ENCODE measurements at regions not wholly inside any gene's neighbourhood (a gene's known extent, or its start where the extent isn't known, plus 50 kb on each side); places are given as distances from the start of the nearest gene placed in this dataset.

GRCh38 chr11:37788141-37788877 is 1190.3 kb upstream of the RAG2 start:
- H3K9me3 Mint-ChIP-seq: peaks cover 7 to 34% (median 18%) of the 10 kb centered on the region in 8 donors
- ChIA-PET POLR2A (ENCODE audit: partially characterized antibody) (no interaction called here), CTCF (ENCODE audit: partially characterized antibody) (no interaction called here)
- no peak for DNase-seq
- H3K27me3 Mint-ChIP-seq: no peaks in the 10 kb centered on the region
- H3K27ac Mint-ChIP-seq: no peak overlapping the region
- H3K4me3 ChIP-seq (ENCODE audit: low read length in 2 of 2): no peak overlapping the region
- intact Hi-C loops (cut with micrococcal nuclease): no loop called here
- no peaks in the 10 kb centered on the region for H3K36me3 ChIP-seq (ENCODE audit: insufficient read depth, low read length)
- H3K4me1 Mint-ChIP-seq: no peaks in the 10 kb centered on the region
- H3K4me3 Mint-ChIP-seq: no peak overlapping the region
- no peaks in the 10 kb centered on the region for H3K9me3 ChIP-seq (ENCODE audit: control insufficient read depth in 1 of 2, low read length in 2 of 2)
- no peaks in the 10 kb centered on the region for H3K4me1 ChIP-seq (ENCODE audit: insufficient read depth, low read length)
- H3K27me3 ChIP-seq (ENCODE audit: insufficient read depth, low read length): no peaks in the 10 kb centered on the region
- no peak overlapping the region for H3K27ac ChIP-seq (ENCODE audit: low read depth, low read length)
- no peaks in the 10 kb centered on the region for H3K36me3 Mint-ChIP-seq

GRCh38 chr11:37786214-37786755 is 1188.2 kb upstream of the RAG2 start:
- H3K4me1 Mint-ChIP-seq: no peaks in the 10 kb centered on the region
- peaks cover 9 to 49% (median 31%) of the 10 kb centered on the region in 8 donors for H3K9me3 Mint-ChIP-seq
- H3K27me3 Mint-ChIP-seq: no peaks in the 10 kb centered on the region
- ChIA-PET CTCF (ENCODE audit: partially characterized antibody) (no interaction called here), POLR2A (ENCODE audit: partially characterized antibody) (no interaction called here)
- H3K27ac Mint-ChIP-seq: no peak overlapping the region
- intact Hi-C loops (cut with micrococcal nuclease): no loop called here
- no peak overlapping the region for H3K4me3 Mint-ChIP-seq
- Histone ChIP-seq H3K27ac (ENCODE audit: low read depth, low read length) (no peak overlapping the region), H3K4me3 (ENCODE audit: low read length in 2 of 2) (no peak overlapping the region), H3K9me3 (ENCODE audit: control insufficient read depth in 1 of 2, low read length in 2 of 2) (no peaks in the 10 kb centered on the region), H3K27me3 (ENCODE audit: insufficient read depth, low read length) (no peaks in the 10 kb centered on the region), H3K4me1 (ENCODE audit: insufficient read depth, low read length) (no peaks in the 10 kb centered on the region), H3K36me3 (ENCODE audit: insufficient read depth, low read length) (no peaks in the 10 kb centered on the region)
- peaks cover 0 to 5% of the 10 kb centered on the region in 2 donors for H3K36me3 Mint-ChIP-seq
- DNase-seq: no peak

GRCh38 chr11:37774441-37774840 is 1176.4 kb upstream of the RAG2 start:
- no peaks in the 10 kb centered on the region for H3K9me3 ChIP-seq (ENCODE audit: control insufficient read depth in 1 of 2, low read length in 2 of 2)
- Mint-ChIP-seq H3K27ac (no peak overlapping the region), H3K4me1 (no peaks in the 10 kb centered on the region), H3K36me3 (no peaks in the 10 kb centered on the region), H3K9me3 (peaks cover 0 to 47% (median 15%) of the 10 kb centered on the region in 8 donors), H3K4me3 (no peak overlapping the region), H3K27me3 (no peaks in the 10 kb centered on the region)
- no peak overlapping the region for H3K4me3 ChIP-seq (ENCODE audit: low read length in 2 of 2)
- no peak for DNase-seq
- POLR2A ChIA-PET (ENCODE audit: partially characterized antibody): no interaction called here
- no peaks in the 10 kb centered on the region for H3K4me1 ChIP-seq (ENCODE audit: insufficient read depth, low read length)
- intact Hi-C loops (cut with micrococcal nuclease): no loop called here
- no peaks in the 10 kb centered on the region for H3K36me3 ChIP-seq (ENCODE audit: insufficient read depth, low read length)
- CTCF ChIA-PET (ENCODE audit: partially characterized antibody): no interaction called here
- no peak overlapping the region for H3K27ac ChIP-seq (ENCODE audit: low read depth, low read length)
- H3K27me3 ChIP-seq (ENCODE audit: insufficient read depth, low read length): no peaks in the 10 kb centered on the region

GRCh38 chr11:37770145-37770544 is 1172.1 kb upstream of the RAG2 start:
- H3K4me3 Mint-ChIP-seq: no peak overlapping the region
- Histone ChIP-seq H3K27me3 (ENCODE audit: insufficient read depth, low read length) (no peaks in the 10 kb centered on the region), H3K36me3 (ENCODE audit: insufficient read depth, low read length) (no peaks in the 10 kb centered on the region), H3K27ac (ENCODE audit: low read depth, low read length) (no peak overlapping the region), H3K4me1 (ENCODE audit: insufficient read depth, low read length) (no peaks in the 10 kb centered on the region), H3K4me3 (ENCODE audit: low read length in 2 of 2) (no peak overlapping the region), H3K9me3 (ENCODE audit: control insufficient read depth in 1 of 2, low read length in 2 of 2) (no peaks in the 10 kb centered on the region)
- no peak for DNase-seq
- CTCF ChIA-PET (ENCODE audit: partially characterized antibody): no interaction called here
- no peaks in the 10 kb centered on the region for H3K4me1 Mint-ChIP-seq
- intact Hi-C loops (cut with micrococcal nuclease): no loop called here
- H3K9me3 Mint-ChIP-seq: peaks cover 2 to 36% (median 12%) of the 10 kb centered on the region in 8 donors
- POLR2A ChIA-PET (ENCODE audit: partially characterized antibody): no interaction called here
- no peaks in the 10 kb centered on the region for H3K36me3 Mint-ChIP-seq
- no peaks in the 10 kb centered on the region for H3K27me3 Mint-ChIP-seq
- no peak overlapping the region for H3K27ac Mint-ChIP-seq

- intact Hi-C loops (cut with micrococcal nuclease): no loop called here
Measured at GRCh38 chr11:37762079-37762478, 1164.0 kb upstream of the RAG2 start.

GRCh38 chr11:37755521-37755920 is 1157.5 kb upstream of the RAG2 start:
- Mint-ChIP-seq H3K36me3 (no peaks in the 10 kb centered on the region), H3K9me3 (peaks cover 0 to 21% (median 12%) of the 10 kb centered on the region in 8 donors), H3K4me1 (no peaks in the 10 kb centered on the region), H3K27me3 (no peaks in the 10 kb centered on the region), H3K4me3 (no peak overlapping the region), H3K27ac (no peak overlapping the region)
- H3K36me3 ChIP-seq (ENCODE audit: insufficient read depth, low read length): no peaks in the 10 kb centered on the region
- no peaks in the 10 kb centered on the region for H3K27me3 ChIP-seq (ENCODE audit: insufficient read depth, low read length)
- no peaks in the 10 kb centered on the region for H3K9me3 ChIP-seq (ENCODE audit: control insufficient read depth in 1 of 2, low read length in 2 of 2)
- no peaks in the 10 kb centered on the region for H3K4me1 ChIP-seq (ENCODE audit: insufficient read depth, low read length)
- intact Hi-C loops (cut with micrococcal nuclease): no loop called here
- H3K27ac ChIP-seq (ENCODE audit: low read depth, low read length): no peak overlapping the region
- ChIA-PET POLR2A (ENCODE audit: partially characterized antibody) (no interaction called here), CTCF (ENCODE audit: partially characterized antibody) (no interaction called here)
- no peak for DNase-seq
- H3K4me3 ChIP-seq (ENCODE audit: low read length in 2 of 2): no peak overlapping the region

More at GRCh38 chr11:37762079-37762478, 1164.0 kb upstream of the RAG2 start:
- Histone ChIP-seq H3K27ac (ENCODE audit: low read depth, low read length) (no peak overlapping the region), H3K4me3 (ENCODE audit: low read length in 2 of 2) (no peak overlapping the region), H3K9me3 (ENCODE audit: control insufficient read depth in 1 of 2, low read length in 2 of 2) (no peaks in the 10 kb centered on the region), H3K27me3 (ENCODE audit: insufficient read depth, low read length) (no peaks in the 10 kb centered on the region), H3K36me3 (ENCODE audit: insufficient read depth, low read length) (no peaks in the 10 kb centered on the region), H3K4me1 (ENCODE audit: insufficient read depth, low read length) (no peaks in the 10 kb centered on the region)
- DNase-seq: no peak
- ChIA-PET CTCF (ENCODE audit: partially characterized antibody) (no interaction called here), POLR2A (ENCODE audit: partially characterized antibody) (no interaction called here)
- Mint-ChIP-seq H3K27ac (no peak overlapping the region), H3K4me3 (no peak overlapping the region), H3K27me3 (no peaks in the 10 kb centered on the region), H3K9me3 (peaks cover 2 to 26% (median 9%) of the 10 kb centered on the region in 8 donors), H3K4me1 (no peaks in the 10 kb centered on the region), H3K36me3 (no peaks in the 10 kb centered on the region)

GRCh38 chr11:37748641-37749040 is 1150.6 kb upstream of the RAG2 start:
- no peak for DNase-seq
- Histone ChIP-seq H3K27ac (ENCODE audit: low read depth, low read length) (no peak overlapping the region), H3K4me3 (ENCODE audit: low read length in 2 of 2) (no peak overlapping the region), H3K27me3 (ENCODE audit: insufficient read depth, low read length) (no peaks in the 10 kb centered on the region), H3K4me1 (ENCODE audit: insufficient read depth, low read length) (no peaks in the 10 kb centered on the region), H3K36me3 (ENCODE audit: insufficient read depth, low read length) (no peaks in the 10 kb centered on the region), H3K9me3 (ENCODE audit: control insufficient read depth in 1 of 2, low read length in 2 of 2) (no peaks in the 10 kb centered on the region)
- Mint-ChIP-seq H3K27me3 (no peaks in the 10 kb centered on the region), H3K36me3 (no peaks in the 10 kb centered on the region), H3K9me3 (peaks cover 0 to 16% (median 10%) of the 10 kb centered on the region in 8 donors), H3K27ac (no peak overlapping the region), H3K4me3 (no peak overlapping the region), H3K4me1 (no peaks in the 10 kb centered on the region)
- ChIA-PET CTCF (ENCODE audit: partially characterized antibody) (no interaction called here), POLR2A (ENCODE audit: partially characterized antibody) (no interaction called here)
- intact Hi-C loops (cut with micrococcal nuclease): no loop called here

All from CD4-positive, alpha-beta memory T cell (primary cell).